HEK293 (cell line): ENCODE measurements at regions not wholly inside any gene's neighbourhood (a gene's known extent, or its start where the extent isn't known, plus 50 kb on each side); places are given as distances from the start of the nearest gene placed in this dataset.

Experiments
- CTCF ChIA-PET: fragments of 350-600 bp; formaldehyde crosslinking; extraction: SDS; loops from one replicate; lab custom pipeline; 2021; ENCODE audit warnings: antibody characterized with exemption; lab: Yijun Ruan, JAX
- POLR2A ChIA-PET: fragments of 300-600 bp; formaldehyde crosslinking; extraction: SDS; loops from one replicate; lab custom pipeline; 2020; ENCODE audit warnings: antibody characterized with exemption, inconsistent platforms; lab: Yijun Ruan, JAX
- H3K27ac ChIP-seq: fragments of 200-500 bp; sonication (Bioruptor generic); 2 replicates; pipeline ENCODE4 v1.5.1; 2014; ENCODE audit warnings: low read depth, low read length, control low read depth, inconsistent platforms; ENCODE audit errors: extremely low read depth
- H3K36me3 ChIP-seq, 2 experiments: fragments of 200-500 bp in 1 of 2; sonication (Bioruptor generic) in 1 of 2; 1 replicate in 1 of 2; 2 replicates in 1 of 2; pipeline ENCODE4 v1.5.1; 2014 to 2017; ENCODE audit warnings: inconsistent platforms in 2 of 2, low read length in 2 of 2; ENCODE audit not compliant: control insufficient read depth in 2 of 2, insufficient read depth in 1 of 2
- H3K4me1 ChIP-seq: fragments of 200-500 bp; sonication (Bioruptor generic); 2 replicates; pipeline ENCODE4 v1.5.1; 2014; ENCODE audit warnings: mild to moderate bottlenecking, low read length, inconsistent platforms; ENCODE audit not compliant: control insufficient read depth, insufficient read depth
- H3K4me3 ChIP-seq: 2 replicates; pipeline ENCODE4 v1.5.1; 2011; ENCODE audit warnings: low read depth, mild to moderate bottlenecking, control low read depth, low read length, moderate library complexity
- H3K9me3 ChIP-seq: fragments of 200-500 bp; sonication (Bioruptor generic); 2 replicates; pipeline ENCODE4 v1.5.1; 2014; ENCODE audit warnings: low read depth, low read length, inconsistent platforms; ENCODE audit not compliant: control insufficient read depth, insufficient read depth
- GLI2 ChIP-seq: fragments of 450-650 bp; formaldehyde crosslinking; IDR thresholded peaks from 2 replicates; pipeline ENCODE4; 2017; ENCODE audit warnings: missing biosample characterization, missing genetic modification characterization, low read depth, borderline replicate concordance
- GLI4 ChIP-seq: fragments of 450-650 bp; formaldehyde crosslinking; IDR thresholded peaks from 2 replicates; pipeline ENCODE4 v1.5.1; 2016; ENCODE audit warnings: missing biosample characterization, missing genetic modification characterization
- HIC1 ChIP-seq: fragments of 450-650 bp; formaldehyde crosslinking; IDR thresholded peaks from 2 replicates; pipeline ENCODE4 v1.5.1; 2016; ENCODE audit warnings: missing biosample characterization, missing genetic modification characterization
- HOXC10 ChIP-seq: sonication (generic); formaldehyde crosslinking; IDR thresholded peaks from 2 replicates; pipeline ENCODE4 v1.8.1; 2023; ENCODE audit warnings: mild to moderate bottlenecking, missing genetic modification reagents
- PBX3 ChIP-seq: sonication (generic); formaldehyde crosslinking; IDR thresholded peaks from 2 replicates; pipeline ENCODE4 v1.8.1; 2022; ENCODE audit warnings: mild to moderate bottlenecking, moderate library complexity, missing genetic modification reagents
- PRDM10 ChIP-seq: fragments of 450-650 bp; formaldehyde crosslinking; IDR thresholded peaks from 2 replicates; pipeline ENCODE4 v1.5.1; 2016; ENCODE audit warnings: missing biosample characterization, missing genetic modification characterization
- TSHZ1 ChIP-seq: fragments of 450-650 bp; formaldehyde crosslinking; IDR thresholded peaks from 2 replicates; pipeline ENCODE4 v1.5.1; 2016; ENCODE audit warnings: missing biosample characterization, missing genetic modification characterization, borderline replicate concordance
- ZBTB26 ChIP-seq: fragments of 450-650 bp; formaldehyde crosslinking; optimal IDR thresholded peaks from 2 replicates; pipeline ENCODE3; 2016; ENCODE audit warnings: missing biosample characterization, mild to moderate bottlenecking, missing genetic modification characterization
- ZFP69B ChIP-seq: fragments of 450-650 bp; formaldehyde crosslinking; IDR thresholded peaks from 2 replicates; pipeline ENCODE4 v1.5.1; 2016; ENCODE audit warnings: missing biosample characterization, missing genetic modification characterization
- ZNF223 ChIP-seq: fragments of 450-650 bp; formaldehyde crosslinking; IDR thresholded peaks from 2 replicates; pipeline ENCODE4 v1.5.1; 2016; ENCODE audit warnings: missing biosample characterization, missing genetic modification characterization
- ZNF23 ChIP-seq: fragments of 450-650 bp; formaldehyde crosslinking; IDR thresholded peaks from 2 replicates; pipeline ENCODE4 v1.5.1; 2016; ENCODE audit warnings: missing biosample characterization, missing genetic modification characterization, borderline replicate concordance
- ZNF26 ChIP-seq: fragments of 450-650 bp; formaldehyde crosslinking; IDR thresholded peaks from 2 replicates; pipeline ENCODE4 v1.5.1; 2016; ENCODE audit warnings: missing biosample characterization, missing genetic modification characterization
- ZNF488 ChIP-seq: fragments of 450-650 bp; formaldehyde crosslinking; IDR thresholded peaks from 2 replicates; pipeline ENCODE4 v1.5.1; 2016; ENCODE audit warnings: missing biosample characterization, missing genetic modification characterization
- ZNF555 ChIP-seq: fragments of 450-650 bp; formaldehyde crosslinking; conservative IDR thresholded peaks from 2 replicates; pipeline ENCODE4 v1.5.1; 2017; ENCODE audit warnings: missing biosample characterization, mild to moderate bottlenecking, missing genetic modification characterization, inconsistent platforms
- ZNF558 ChIP-seq: fragments of 450-650 bp; formaldehyde crosslinking; IDR thresholded peaks from 2 replicates; pipeline ENCODE4 v1.5.1; 2016; ENCODE audit warnings: missing biosample characterization, missing genetic modification characterization
- ZNF626 ChIP-seq: fragments of 450-650 bp; sonication (Bioruptor Pico); formaldehyde crosslinking; IDR thresholded peaks from 2 replicates; pipeline ENCODE4 v1.5.1; 2018; ENCODE audit warnings: missing biosample characterization, missing genetic modification characterization, inconsistent platforms
- ZNF704 ChIP-seq: fragments of 450-650 bp; formaldehyde crosslinking; IDR thresholded peaks from 2 replicates; pipeline ENCODE4 v1.5.1; 2016; ENCODE audit warnings: missing biosample characterization, missing genetic modification characterization

GRCh38 chr20:41819436-41819835 is 201.3 kb upstream of the CHD6 start (continued):
- TF ChIP-seq PRDM10 (tag by site-specific recombination) (no peak), ZBTB26 (tag by site-specific recombination) (no peak), ZFP69B (tag by site-specific recombination) (no peak), GLI4 (tag by site-specific recombination) (no peak), ZNF488 (tag by site-specific recombination) (no peak), ZNF223 (tag by site-specific recombination) (no peak), HIC1 (tag by site-specific recombination) (no peak), PBX3 (CRISPR knock-in tag) (no peak), ZNF558 (tag by site-specific recombination) (no peak)

GRCh38 chr20:41818991-41819390 is 200.8 kb upstream of the CHD6 start:
- Histone ChIP-seq H3K36me3 (no peaks in the 10 kb centered on the region), H3K9me3 (no peaks in the 10 kb centered on the region), H3K27ac (no peak overlapping the region), H3K4me1 (no peaks in the 10 kb centered on the region), H3K4me3 (no peak overlapping the region)
- TF ChIP-seq GLI2 (tag by site-specific recombination) (no peak), ZNF26 (tag by site-specific recombination) (no peak)
- ChIA-PET CTCF (no interaction called here), POLR2A (no interaction called here)

- ChIA-PET CTCF (interaction anchor here (0.6 kb wide), 1 partner anchor 1573 kb away, joined by 5 read pairs; no protein-coding TSS in a partner anchor), POLR2A (no interaction called here)
- no peak for TF ChIP-seq ZNF555 (tag by site-specific recombination)
- TF ChIP-seq TSHZ1 (tag by site-specific recombination) = no peak
- no peak for TF ChIP-seq ZNF23
- TF ChIP-seq ZNF704 (tag by site-specific recombination) = no peak
- TF ChIP-seq ZNF626 = no peak
- TF ChIP-seq HOXC10 (CRISPR knock-in tag) = no peak
Observed at GRCh38 chr20:41818369-41818768, 200.2 kb upstream of the CHD6 start.

More at GRCh38 chr20:41818369-41818768, 200.2 kb upstream of the CHD6 start:
- H3K9me3 ChIP-seq = no peaks in the 10 kb centered on the region
- no peaks in the 10 kb centered on the region for H3K4me1 ChIP-seq
- H3K4me3 ChIP-seq = no peak overlapping the region
- H3K36me3 ChIP-seq = no peaks in the 10 kb centered on the region
- H3K27ac ChIP-seq = no peak overlapping the region
